UCSD-AML1 (cell line): ENCODE measurements at regions not wholly inside any gene's neighbourhood (a gene's known extent, or its start where the extent isn't known, plus 50 kb on each side); places are given as distances from the start of the nearest gene placed in this dataset.

Source experiments
- DNase-seq: peaks from one replicate; lab custom pipeline; 2025; ENCODE audit not compliant: unreplicated experiment; lab: John Stamatoyannopoulos, UW

DNA sequence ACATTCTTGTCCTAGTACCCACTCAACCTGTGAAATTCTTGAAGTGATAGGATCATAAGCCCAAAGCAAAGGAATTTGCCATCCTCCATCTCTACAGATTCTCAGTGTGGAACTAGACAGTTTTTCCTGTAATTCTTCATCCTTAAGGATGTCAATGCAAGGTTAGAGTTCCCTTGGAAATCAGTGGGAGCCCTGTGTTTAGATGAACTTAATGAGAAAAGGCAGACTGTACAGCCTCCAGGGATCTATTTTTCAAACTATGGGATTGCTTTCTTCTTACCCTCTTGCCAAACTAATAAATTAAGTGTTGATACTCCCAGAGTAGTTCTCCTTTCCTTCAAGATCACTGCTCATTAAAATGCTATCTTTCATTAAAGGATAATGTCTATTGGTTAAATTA, 78.1 kb upstream of the OLFM3 start:
- DNase-seq, result no peak

DNA sequence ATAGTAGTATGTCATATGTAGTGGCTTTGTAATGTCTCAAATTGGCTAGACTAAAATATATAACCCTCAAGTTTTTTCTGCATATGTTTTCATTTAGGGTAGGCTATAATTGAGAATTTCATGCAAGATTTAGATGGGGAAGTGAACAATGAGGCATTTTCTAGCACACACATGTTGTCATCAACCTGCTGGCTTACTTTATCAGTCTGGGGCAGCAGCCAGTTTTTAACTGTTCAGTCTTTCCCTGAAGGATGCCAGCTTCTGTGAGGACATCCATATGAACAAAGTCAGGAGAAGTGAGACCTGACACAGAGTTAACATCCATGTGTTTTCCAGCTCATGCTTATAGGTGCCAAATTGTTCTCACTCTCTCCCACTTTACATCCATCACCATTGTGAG, 74.7 kb upstream of the OLFM3 start:
- no peak for DNase-seq

DNA sequence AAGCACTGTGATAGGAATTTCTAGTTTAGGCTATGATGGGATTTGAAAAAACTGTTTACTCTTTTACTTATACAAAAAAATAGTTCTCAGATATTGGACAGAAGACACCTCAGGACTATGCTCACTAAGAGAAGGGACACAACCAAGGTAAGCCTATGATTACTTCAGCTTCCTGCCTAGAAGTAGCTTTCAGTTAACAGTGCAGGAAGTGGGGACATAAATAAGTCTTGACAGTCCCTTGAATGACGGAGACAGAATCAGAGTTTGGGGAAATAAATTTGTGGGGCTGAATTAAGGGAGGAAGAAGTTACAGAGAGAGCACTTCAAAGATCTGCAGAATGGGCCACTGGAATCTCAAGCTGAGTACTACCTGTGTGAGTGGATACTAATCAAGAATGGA, 53.8 kb upstream of the OLFM3 start:
- DNase-seq, result no peak

DNA sequence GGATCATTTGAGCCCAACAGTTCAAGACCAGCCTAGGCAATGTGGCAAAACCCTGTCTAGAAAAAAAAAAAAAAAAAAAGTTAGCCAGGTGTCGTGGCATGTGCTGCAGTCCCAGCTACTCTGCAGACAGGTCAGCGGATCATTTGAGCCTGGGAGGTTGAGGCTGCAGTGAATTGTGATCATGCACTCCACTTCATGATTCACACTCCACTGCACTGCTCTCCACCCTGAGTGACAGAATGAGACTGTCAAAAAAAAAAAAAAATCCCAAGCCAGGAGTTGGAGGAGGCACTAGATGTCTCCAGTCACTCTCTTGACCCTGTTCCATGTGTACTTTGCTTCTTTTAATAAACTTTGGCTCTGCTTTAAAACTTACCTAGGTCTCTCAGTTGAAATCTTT, 51.0 kb upstream of the OLFM3 start:
- DNase-seq, result no peak
